GM18505 (cell line): ENCODE measurements at regions not wholly inside any gene's neighbourhood (a gene's known extent, or its start where the extent isn't known, plus 50 kb on each side); places are given as distances from the start of the nearest gene placed in this dataset.
A peak's percentile ranks its signal among the peaks of the same experiment; 100 is the strongest.
"Not testable (repeated sequence)": the region's sequence is repeated elsewhere in the genome, so short reads cannot be mapped to it uniquely, and the experiment has no call there.

Experiments
- ATAC-seq: cut with Tn5 transposase; IDR thresholded peaks from one replicate; pipeline ENCODE4 v1.9.1; 2021; ENCODE audit not compliant: unreplicated experiment
- POLR2A ChIP-seq: IDR thresholded peaks from 4 replicates; pipeline ENCODE4 v1.6.1; 2011; ENCODE audit warnings: borderline replicate concordance; ENCODE audit not compliant: insufficient read depth, insufficient read length; ENCODE audit errors: extremely low read depth

GRCh38 chr7:65798111-65799075 is 74.5 kb upstream of the VKORC1L1 start:
- TF ChIP-seq POLR2A = no peak
- ATAC-seq = peak; percentile 98

GRCh38 chr7:65800191-65800590 is 72.7 kb upstream of the VKORC1L1 start:
- not testable (repeated sequence) for ATAC-seq

GRCh38 chr7:65800890-65801341 is 72.0 kb upstream of the VKORC1L1 start:
- TF ChIP-seq POLR2A = no peak
- no peak for ATAC-seq

- no peak for ATAC-seq
- TF ChIP-seq POLR2A = no peak
Observed at GRCh38 chr7:65804887-65805286, 68.0 kb upstream of the VKORC1L1 start.

- not testable (repeated sequence) for ATAC-seq
Observed at GRCh38 chr7:65807067-65807466, 65.8 kb upstream of the VKORC1L1 start.

GRCh38 chr7:65809259-65809981 is 63.5 kb upstream of the VKORC1L1 start:
- ATAC-seq = peak; percentile 92
- TF ChIP-seq POLR2A = no peak

GRCh38 chr7:65809982-65810288 is 62.9 kb upstream of the VKORC1L1 start:
- peak; percentile 34 for ATAC-seq
- TF ChIP-seq POLR2A = no peak

GRCh38 chr7:65812281-65812680 is 60.6 kb upstream of the VKORC1L1 start:
- no peak for ATAC-seq
- TF ChIP-seq POLR2A = no peak

GRCh38 chr7:65814556-65815167 is 58.2 kb upstream of the VKORC1L1 start:
- ATAC-seq = not testable (repeated sequence)

GRCh38 chr7:65820287-65820950 is 52.5 kb upstream of the VKORC1L1 start:
- no peak for ATAC-seq
- TF ChIP-seq POLR2A = no peak
